ENCODE measurements at regions not wholly inside any gene's neighbourhood (a gene's known extent, or its start where the extent isn't known, plus 50 kb on each side); places are given as distances from the start of the nearest gene placed in this dataset.

DNA sequence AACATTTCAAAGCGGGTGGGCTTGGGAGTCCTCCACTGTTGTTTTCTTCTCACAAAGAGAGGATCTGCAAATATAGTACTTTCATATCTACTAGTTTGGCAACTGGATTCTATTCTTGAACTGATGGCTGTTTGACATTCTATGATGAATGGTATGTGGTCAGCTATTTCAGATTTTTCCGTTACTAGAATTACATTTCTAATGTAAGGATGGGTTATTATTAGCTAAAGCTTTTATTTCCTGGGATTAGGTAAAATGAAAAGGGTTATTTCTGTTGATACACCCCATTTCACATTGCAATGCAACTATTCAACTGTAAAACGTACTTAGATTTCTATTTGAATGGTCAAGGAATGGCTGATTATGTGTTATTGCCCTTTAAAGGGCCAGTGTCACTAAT, 629.7 kb downstream of the DACH1 start:
- TF ChIP-seq, protein P1, sequence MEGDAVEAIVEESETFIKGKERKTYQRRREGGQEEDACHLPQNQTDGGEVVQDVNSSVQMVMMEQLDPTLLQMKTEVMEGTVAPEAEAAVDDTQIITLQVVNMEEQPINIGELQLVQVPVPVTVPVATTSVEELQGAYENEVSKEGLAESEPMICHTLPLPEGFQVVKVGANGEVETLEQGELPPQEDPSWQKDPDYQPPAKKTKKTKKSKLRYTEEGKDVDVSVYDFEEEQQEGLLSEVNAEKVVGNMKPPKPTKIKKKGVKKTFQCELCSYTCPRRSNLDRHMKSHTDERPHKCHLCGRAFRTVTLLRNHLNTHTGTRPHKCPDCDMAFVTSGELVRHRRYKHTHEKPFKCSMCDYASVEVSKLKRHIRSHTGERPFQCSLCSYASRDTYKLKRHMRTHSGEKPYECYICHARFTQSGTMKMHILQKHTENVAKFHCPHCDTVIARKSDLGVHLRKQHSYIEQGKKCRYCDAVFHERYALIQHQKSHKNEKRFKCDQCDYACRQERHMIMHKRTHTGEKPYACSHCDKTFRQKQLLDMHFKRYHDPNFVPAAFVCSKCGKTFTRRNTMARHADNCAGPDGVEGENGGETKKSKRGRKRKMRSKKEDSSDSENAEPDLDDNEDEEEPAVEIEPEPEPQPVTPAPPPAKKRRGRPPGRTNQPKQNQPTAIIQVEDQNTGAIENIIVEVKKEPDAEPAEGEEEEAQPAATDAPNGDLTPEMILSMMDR (IDR thresholded peaks at IDR 0.05) = no peak
- no peak for TF ChIP-seq POLR2AphosphoS5 (IDR thresholded peaks at IDR 0.05)

All from sigmoid colon (tissue), 4 donors.